Kidney (tissue), 13 donors: ENCODE measurements at regions not wholly inside any gene's neighbourhood (a gene's known extent, or its start where the extent isn't known, plus 50 kb on each side); places are given as distances from the start of the nearest gene placed in this dataset.

Experiments used
- DNase-seq, 5 donors: peaks; one replicate each; pipeline ENCODE4 v3.0.0-alpha.2; 2013 to 2020
- FAIRE-seq: peaks from 2 replicates; lab custom pipeline; 2012; peaks lifted over from hg19 to GRCh38; lab: Jason Lieb, UNC
- H3K27ac ChIP-seq, 2 donors: one replicate each; pipeline ENCODE4 v1.7.0; 2013; ENCODE audit warnings: low read depth in 2 of 2, low read length in 2 of 2, inconsistent platforms in 1 of 2
- H3K27me3 ChIP-seq: one replicate; pipeline ENCODE4 v1.7.1; 2013; ENCODE audit warnings: low read length, inconsistent platforms; ENCODE audit not compliant: control insufficient read depth, insufficient read depth
- H3K36me3 ChIP-seq, 3 donors: one replicate each; pipeline versions ENCODE4 v1.7.0 to v1.7.1; 2013; ENCODE audit warnings: low read length in 3 of 3, control low read depth in 1 of 3, inconsistent platforms in 1 of 3; ENCODE audit not compliant: insufficient read depth in 3 of 3, control insufficient read depth in 2 of 3
- H3K4me1 ChIP-seq, 3 donors: one replicate each; pipeline versions ENCODE4 v1.7.0 to v1.7.1; 2013; ENCODE audit warnings: low read length in 3 of 3, inconsistent platforms in 1 of 3, low read depth in 1 of 3; ENCODE audit not compliant: control insufficient read depth in 2 of 3, insufficient read depth in 2 of 3
- H3K4me3 ChIP-seq, 3 donors: one replicate each; pipeline versions ENCODE4 v1.7.0 to v1.8.1; 2013; ENCODE audit warnings: low read length in 3 of 3, control low read depth in 1 of 3, inconsistent platforms in 1 of 3
- H3K9ac ChIP-seq, 3 donors: one replicate each; pipeline versions ENCODE4 v1.7.0 to v1.7.1; 2013; ENCODE audit warnings: low read length in 3 of 3, control low read depth in 1 of 3, inconsistent platforms in 1 of 3
- H3K9me3 ChIP-seq, 3 donors: one replicate each; pipeline versions ENCODE4 v1.7.0 to v1.7.1; 2013; ENCODE audit warnings: low read length in 3 of 3, control low read depth in 1 of 3, inconsistent platforms in 1 of 3; ENCODE audit not compliant: control insufficient read depth in 2 of 3, insufficient read depth in 1 of 3
- CTCF ChIP-seq: IDR thresholded peaks from 3 replicates; pipeline ENCODE4 v1.5.1; 2012; ENCODE audit warnings: mild to moderate bottlenecking, moderate library complexity, borderline replicate concordance; ENCODE audit not compliant: insufficient read depth; ENCODE audit errors: extremely low read depth
- intact Hi-C: fragments of 100-400 bp; cut with DNase I; formaldehyde crosslinking; loops from one replicate; pipeline ENCODE4 v1.11.1; 2022
- donor health status: control.
- donor health status: control.
- donor health status: control.
- donor health status: control.
- donor health status: control.
- donor health status: DM: yes; HTN: yes; CAD: no.
- donor health status: Normal renal cell carcinoma (clear cell type).

DNA sequence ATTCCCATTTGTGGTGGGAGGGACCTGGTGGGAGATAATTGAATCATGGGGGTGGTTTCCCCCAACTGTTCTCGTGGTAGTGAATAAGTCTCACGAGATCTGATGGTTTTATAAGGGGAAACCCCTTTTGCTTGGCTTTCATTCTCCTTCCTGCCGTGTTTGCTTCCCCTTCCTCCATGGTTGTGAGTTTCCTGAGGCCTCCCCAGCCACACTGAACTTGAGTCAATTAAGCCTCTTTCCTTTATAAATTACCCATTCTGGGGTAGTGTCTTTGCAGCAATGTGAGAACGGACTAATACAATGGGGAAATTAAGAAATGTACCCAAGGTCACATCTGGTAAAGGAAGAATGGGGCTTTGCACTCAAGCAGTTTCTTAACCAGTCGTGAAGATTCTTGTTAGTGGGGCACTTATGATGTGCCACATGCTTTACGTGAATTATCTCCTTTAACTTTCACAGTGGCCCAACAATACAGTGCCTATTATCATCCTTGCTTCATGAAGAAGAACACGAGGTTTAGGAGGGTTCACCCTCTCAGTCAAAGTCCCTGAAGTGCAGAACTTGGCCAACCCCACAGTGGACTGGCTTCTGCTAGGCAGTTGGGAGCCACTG is 234.3 kb downstream of the EFCAB11 start:
- FAIRE-seq: no peak
- no peak for TF ChIP-seq CTCF
- H3K9ac ChIP-seq: no peak overlapping the region
- H3K9me3 ChIP-seq: no peaks in the 10 kb centered on the region
- H3K27me3 ChIP-seq: no peaks in the 10 kb centered on the region
- no peak overlapping the region for H3K27ac ChIP-seq
- no peaks in the 10 kb centered on the region for H3K36me3 ChIP-seq
- H3K4me1 ChIP-seq: peaks cover 0 to 2% (median 0%) of the 10 kb centered on the region in 3 donors
- intact Hi-C loops: no loop called here
- no peak overlapping the region for H3K4me3 ChIP-seq
- no peak for DNase-seq

GRCh38 chr14:89719366-89720075 is 235.0 kb downstream of the EFCAB11 start:
- DNase-seq (no peak), FAIRE-seq (no peak)
- Histone ChIP-seq H3K9ac (no peak overlapping the region), H3K4me3 (no peak overlapping the region), H3K9me3 (no peaks in the 10 kb centered on the region), H3K27me3 (no peaks in the 10 kb centered on the region), H3K27ac (no peak overlapping the region), H3K36me3 (no peaks in the 10 kb centered on the region), H3K4me1 (no peaks in the 10 kb centered on the region)
- intact Hi-C loops: no loop called here
- no peak for TF ChIP-seq CTCF

GRCh38 chr14:89708982-89709625 is 245.4 kb downstream of the EFCAB11 start:
- no peak overlapping the region for H3K9ac ChIP-seq
- H3K4me1 ChIP-seq: no peaks in the 10 kb centered on the region
- TF ChIP-seq CTCF: no peak
- intact Hi-C loops: no loop called here
- H3K4me3 ChIP-seq: no peak overlapping the region
- no peak for FAIRE-seq
- H3K36me3 ChIP-seq: no peaks in the 10 kb centered on the region
- H3K27ac ChIP-seq: no peak overlapping the region
- H3K9me3 ChIP-seq: no peaks in the 10 kb centered on the region
- H3K27me3 ChIP-seq: no peaks in the 10 kb centered on the region
- no peak for DNase-seq
